ENCODE measurements at regions not wholly inside any gene's neighbourhood (a gene's known extent, or its start where the extent isn't known, plus 50 kb on each side); places are given as distances from the start of the nearest gene placed in this dataset.

GRCh38 chrX:25213611-25214010 lies 197.8 kb upstream of the ARX start:
- no peak overlapping the region for H3K27ac Mint-ChIP-seq
- Histone ChIP-seq H4K20me1 (ENCODE audit: insufficient read depth, low read length) (no peaks in the 10 kb centered on the region), H3K4me2 (replicated peaks; ENCODE audit: extremely low read depth, low read length, poor library complexity, severe bottlenecking) (no peak overlapping the region), H3K36me3 (replicated peaks in 1 of 2; ENCODE audit: control insufficient read depth in 1 of 2, insufficient read depth in 2 of 2, low read length in 2 of 2) (no peaks in the 10 kb centered on the region), H3K4me3 (replicated peaks in 1 of 3; ENCODE audit: low read depth in 2 of 3, low read length in 3 of 3) (no peak overlapping the region), H3K27me3 (ENCODE audit: control insufficient read depth in 2 of 2, insufficient read depth in 2 of 2, low read length in 2 of 2) (no peaks in the 10 kb centered on the region), H3K27ac (ENCODE audit: low read depth in 1 of 2, low read length in 2 of 2) (no peak overlapping the region), H3K79me2 (ENCODE audit: insufficient read depth, low read length) (no peaks in the 10 kb centered on the region), H3K9ac (ENCODE audit: insufficient read depth, low read length, poor library complexity, severe bottlenecking) (no peak overlapping the region), H3K9me3 (replicated peaks in 1 of 2; ENCODE audit: control insufficient read depth in 1 of 2, insufficient read depth in 1 of 2, low read length in 2 of 2) (no peaks in the 10 kb centered on the region), H3K4me1 (ENCODE audit: control insufficient read depth in 1 of 2, insufficient read depth in 2 of 2, low read length in 2 of 2) (no peaks in the 10 kb centered on the region), H2AFZ (ENCODE audit: insufficient read depth, low read depth, low read length, poor library complexity, severe bottlenecking) (no peak overlapping the region)
- H3K9me3 Mint-ChIP-seq, result peaks cover 0 to 5% (median 0%) of the 10 kb centered on the region in 7 donors
- TF ChIP-seq, protein P1, sequence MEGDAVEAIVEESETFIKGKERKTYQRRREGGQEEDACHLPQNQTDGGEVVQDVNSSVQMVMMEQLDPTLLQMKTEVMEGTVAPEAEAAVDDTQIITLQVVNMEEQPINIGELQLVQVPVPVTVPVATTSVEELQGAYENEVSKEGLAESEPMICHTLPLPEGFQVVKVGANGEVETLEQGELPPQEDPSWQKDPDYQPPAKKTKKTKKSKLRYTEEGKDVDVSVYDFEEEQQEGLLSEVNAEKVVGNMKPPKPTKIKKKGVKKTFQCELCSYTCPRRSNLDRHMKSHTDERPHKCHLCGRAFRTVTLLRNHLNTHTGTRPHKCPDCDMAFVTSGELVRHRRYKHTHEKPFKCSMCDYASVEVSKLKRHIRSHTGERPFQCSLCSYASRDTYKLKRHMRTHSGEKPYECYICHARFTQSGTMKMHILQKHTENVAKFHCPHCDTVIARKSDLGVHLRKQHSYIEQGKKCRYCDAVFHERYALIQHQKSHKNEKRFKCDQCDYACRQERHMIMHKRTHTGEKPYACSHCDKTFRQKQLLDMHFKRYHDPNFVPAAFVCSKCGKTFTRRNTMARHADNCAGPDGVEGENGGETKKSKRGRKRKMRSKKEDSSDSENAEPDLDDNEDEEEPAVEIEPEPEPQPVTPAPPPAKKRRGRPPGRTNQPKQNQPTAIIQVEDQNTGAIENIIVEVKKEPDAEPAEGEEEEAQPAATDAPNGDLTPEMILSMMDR (IDR thresholded peaks at IDR 0.05), result no peak
- no peak overlapping the region for H3K4me3 Mint-ChIP-seq
- DNase-seq, result no peak
- H3K27me3 Mint-ChIP-seq (ENCODE audit: low read depth in 3 of 3), result peaks cover 0 to 5% (median 0%) of the 10 kb centered on the region in 3 donors
- intact Hi-C loops (cut with micrococcal nuclease), result no loop called here
- H3K36me3 Mint-ChIP-seq, result no peaks in the 10 kb centered on the region
- no peaks in the 10 kb centered on the region for H3K4me1 Mint-ChIP-seq

GRCh38 chrX:25207803-25208475 lies 192.2 kb upstream of the ARX start:
- TF ChIP-seq, protein P1 (IDR thresholded peaks at IDR 0.05), result no peak
- no peak overlapping the region for H3K4me3 ChIP-seq (replicated peaks in 1 of 3; ENCODE audit: low read depth in 2 of 3, low read length in 3 of 3)
- Mint-ChIP-seq H3K27ac (no peak overlapping the region), H3K9me3 (no peaks in the 10 kb centered on the region), H3K4me1 (no peaks in the 10 kb centered on the region), H3K4me3 (no peak overlapping the region), H3K27me3 (ENCODE audit: low read depth in 3 of 3) (peaks cover 0 to 3% (median 0%) of the 10 kb centered on the region in 3 donors), H3K36me3 (no peaks in the 10 kb centered on the region)
- H3K79me2 ChIP-seq (ENCODE audit: insufficient read depth, low read length), result no peaks in the 10 kb centered on the region
- no peaks in the 10 kb centered on the region for H3K4me1 ChIP-seq (ENCODE audit: control insufficient read depth in 1 of 2, insufficient read depth in 2 of 2, low read length in 2 of 2)
- H3K27ac ChIP-seq (ENCODE audit: low read depth in 1 of 2, low read length in 2 of 2), result no peak overlapping the region
- no peaks in the 10 kb centered on the region for H4K20me1 ChIP-seq (ENCODE audit: insufficient read depth, low read length)
- no peak overlapping the region for H3K4me2 ChIP-seq (replicated peaks; ENCODE audit: extremely low read depth, low read length, poor library complexity, severe bottlenecking)
- intact Hi-C loops (cut with micrococcal nuclease), result no loop called here
- H3K9me3 ChIP-seq (replicated peaks in 1 of 2; ENCODE audit: control insufficient read depth in 1 of 2, insufficient read depth in 1 of 2, low read length in 2 of 2), result no peaks in the 10 kb centered on the region
- no peak for DNase-seq
- H3K36me3 ChIP-seq (replicated peaks in 1 of 2; ENCODE audit: control insufficient read depth in 1 of 2, insufficient read depth in 2 of 2, low read length in 2 of 2), result no peaks in the 10 kb centered on the region
- no peak overlapping the region for H2AFZ ChIP-seq (ENCODE audit: insufficient read depth, low read depth, low read length, poor library complexity, severe bottlenecking)
- H3K27me3 ChIP-seq (ENCODE audit: control insufficient read depth in 2 of 2, insufficient read depth in 2 of 2, low read length in 2 of 2), result no peaks in the 10 kb centered on the region
- no CpG with 5 or more reads among the region's 5 CpGs for WGBS (ENCODE audit: insufficient coverage)
- H3K9ac ChIP-seq (ENCODE audit: insufficient read depth, low read length, poor library complexity, severe bottlenecking), result no peak overlapping the region

Data from CD14-positive monocyte (primary cell).